ENCODE measurements at regions not wholly inside any gene's neighbourhood (a gene's known extent, or its start where the extent isn't known, plus 50 kb on each side); places are given as distances from the start of the nearest gene placed in this dataset.

- no peak for DNase-seq
Measured at GRCh38 chr1:59032228-59032627, 248.4 kb upstream of the JUN start.

- DNase-seq, result no peak
Measured at GRCh38 chr1:59033761-59034160, 249.9 kb upstream of the JUN start.

- DNase-seq, result no peak
Measured at GRCh38 chr1:59034925-59035324, 251.1 kb upstream of the JUN start.

- no peak for DNase-seq
Measured at GRCh38 chr1:59039551-59039950, 255.7 kb upstream of the JUN start.

- no peak for DNase-seq
Measured at GRCh38 chr1:59040486-59040885, 256.4 kb upstream of the FGGY start.

GRCh38 chr1:59041646-59042277 is 255.1 kb upstream of the FGGY start:
- DNase-seq, result no peak

- peak; percentile 12 for DNase-seq
Measured at GRCh38 chr1:59043796-59044195, 253.1 kb upstream of the FGGY start.

- no peak for DNase-seq
Measured at GRCh38 chr1:59044535-59045121, 252.3 kb upstream of the FGGY start.

GRCh38 chr1:59045137-59045536 is 251.8 kb upstream of the FGGY start:
- no peak for DNase-seq

GRCh38 chr1:59045636-59046035 is 251.3 kb upstream of the FGGY start:
- DNase-seq, result no peak

GRCh38 chr1:59046134-59046533 is 250.8 kb upstream of the FGGY start:
- DNase-seq, result no peak

GRCh38 chr1:59046730-59047157 is 250.2 kb upstream of the FGGY start:
- peak; percentile 41 for DNase-seq

- DNase-seq, result no peak
Measured at GRCh38 chr1:59051007-59051406, 245.9 kb upstream of the FGGY start.

GRCh38 chr1:59052166-59052590 is 244.7 kb upstream of the FGGY start:
- no peak for DNase-seq

GRCh38 chr1:59054172-59054571 is 242.7 kb upstream of the FGGY start:
- DNase-seq, result no peak

- DNase-seq, result no peak
Measured at GRCh38 chr1:59055908-59056719, 240.8 kb upstream of the FGGY start.

GRCh38 chr1:59057211-59057694 is 239.6 kb upstream of the FGGY start:
- peak; percentile 57 for DNase-seq

GRCh38 chr1:59057796-59058195 is 239.1 kb upstream of the FGGY start:
- no peak for DNase-seq

GRCh38 chr1:59058665-59059439 is 238.0 kb upstream of the FGGY start:
- no peak for DNase-seq

GRCh38 chr1:59061876-59062275 is 235.0 kb upstream of the FGGY start:
- peak; percentile 28 for DNase-seq

- DNase-seq, result no peak
Measured at GRCh38 chr1:59062743-59063142, 234.2 kb upstream of the FGGY start.

GRCh38 chr1:59063501-59063900 is 233.4 kb upstream of the FGGY start:
- no peak for DNase-seq

- DNase-seq, result no peak
Measured at GRCh38 chr1:59064592-59064991, 232.3 kb upstream of the FGGY start.
